ENCODE measurements at regions not wholly inside any gene's neighbourhood (a gene's known extent, or its start where the extent isn't known, plus 50 kb on each side); places are given as distances from the start of the nearest gene placed in this dataset.

DNA sequence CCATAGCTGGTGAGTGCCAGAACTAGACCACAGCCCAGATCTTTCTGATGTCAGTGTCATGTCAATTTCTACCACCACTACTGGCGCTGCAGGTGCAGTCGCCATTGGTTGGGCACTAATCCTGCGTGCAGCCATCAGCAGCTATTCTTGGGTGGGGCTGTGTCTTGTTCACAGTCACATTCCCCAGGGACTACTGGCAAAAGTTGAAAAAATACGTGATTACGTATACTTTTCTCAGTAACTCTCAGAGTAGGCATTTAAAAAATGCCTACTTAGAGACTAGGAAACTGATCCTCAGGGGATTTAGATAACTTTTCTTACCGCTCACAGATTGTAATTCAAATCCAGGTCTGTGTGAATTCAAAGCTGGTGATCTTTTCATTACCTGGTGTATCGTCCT, 127.7 kb downstream of the ADAMTS15 start:
- no peak overlapping the region for H3K4me3 ChIP-seq (ENCODE audit: low read length)
- H3K9me3 ChIP-seq (ENCODE audit: insufficient read depth, low read depth, low read length) = no peaks in the 10 kb centered on the region
- no peak overlapping the region for H3K9ac ChIP-seq (ENCODE audit: low read depth, low read length)
- no peaks in the 10 kb centered on the region for H3K36me3 ChIP-seq (ENCODE audit: insufficient read depth, low read depth, low read length)
- H3K27me3 ChIP-seq (ENCODE audit: insufficient read depth, low read length) = no peaks in the 10 kb centered on the region
- H3K27ac ChIP-seq (ENCODE audit: low read length) = no peak overlapping the region
- H3K4me1 ChIP-seq (ENCODE audit: insufficient read depth, low read length) = peaks cover 9% of the 10 kb centered on the region

DNA sequence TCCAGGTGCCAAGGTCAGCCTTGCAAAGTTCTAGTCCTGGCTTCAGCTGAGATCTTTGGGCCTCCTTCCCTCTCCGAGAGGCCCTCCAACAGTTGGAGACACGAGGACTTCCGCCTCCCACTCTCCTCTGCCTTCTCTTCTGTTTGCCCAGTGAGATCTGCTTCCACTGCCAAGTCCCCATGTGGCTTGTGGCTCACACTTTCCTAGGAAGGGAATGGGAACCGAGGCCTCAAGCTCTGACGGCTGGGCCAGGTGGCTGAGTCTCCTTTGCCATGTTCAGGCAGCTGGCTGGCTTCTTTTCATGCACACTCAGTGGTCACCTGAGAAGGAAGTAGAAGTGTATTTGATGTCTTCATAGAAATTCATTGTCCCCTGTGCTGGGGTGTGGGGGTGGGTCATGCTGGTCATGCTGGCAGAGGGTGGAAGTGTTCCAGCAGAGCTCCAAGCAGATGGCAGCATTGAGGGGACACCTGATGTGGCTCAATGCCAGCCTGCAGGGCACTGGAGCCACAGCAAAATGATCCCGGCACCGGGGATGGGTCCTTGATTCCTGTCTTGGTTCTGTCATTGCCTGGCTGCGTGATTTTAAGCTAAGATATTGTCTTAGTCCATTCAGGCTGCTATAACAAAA, 130.4 kb downstream of the ADAMTS15 start:
- Histone ChIP-seq H3K4me1 (ENCODE audit: insufficient read depth, low read length) (peaks cover 14% of the 10 kb centered on the region), H3K27me3 (ENCODE audit: insufficient read depth, low read length) (no peaks in the 10 kb centered on the region), H3K27ac (ENCODE audit: low read length) (no peak overlapping the region)

DNA sequence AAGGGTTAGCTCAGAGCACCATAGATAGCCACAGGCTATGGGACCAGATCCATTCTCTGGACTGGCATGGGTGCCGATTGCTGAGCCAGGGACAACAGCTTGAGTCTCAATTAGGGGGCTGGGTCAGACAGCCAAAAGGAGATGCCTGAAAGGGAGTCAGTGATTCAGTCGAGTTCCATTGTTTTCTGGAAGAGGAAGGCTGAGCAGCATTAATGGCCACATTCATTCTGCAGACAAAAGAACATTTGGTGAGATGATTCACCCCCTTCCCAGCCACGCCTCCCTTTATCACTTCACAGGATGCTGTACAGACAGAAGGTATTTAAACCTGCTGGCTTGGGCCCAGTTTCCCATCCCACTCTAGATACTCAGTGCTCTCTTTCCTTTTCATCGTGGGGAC, 131.9 kb downstream of the ADAMTS15 start:
- Histone ChIP-seq H3K27ac (ENCODE audit: low read length) (no peak overlapping the region), H3K9ac (ENCODE audit: low read depth, low read length) (no peak overlapping the region), H3K27me3 (ENCODE audit: insufficient read depth, low read length) (no peaks in the 10 kb centered on the region)

More for the DNA sequence above, 130.4 kb downstream of the ADAMTS15 start:
- Histone ChIP-seq H3K9me3 (ENCODE audit: insufficient read depth, low read depth, low read length) (no peaks in the 10 kb centered on the region), H3K4me3 (ENCODE audit: low read length) (no peak overlapping the region), H3K36me3 (ENCODE audit: insufficient read depth, low read depth, low read length) (no peaks in the 10 kb centered on the region), H3K9ac (ENCODE audit: low read depth, low read length) (no peak overlapping the region)

DNA sequence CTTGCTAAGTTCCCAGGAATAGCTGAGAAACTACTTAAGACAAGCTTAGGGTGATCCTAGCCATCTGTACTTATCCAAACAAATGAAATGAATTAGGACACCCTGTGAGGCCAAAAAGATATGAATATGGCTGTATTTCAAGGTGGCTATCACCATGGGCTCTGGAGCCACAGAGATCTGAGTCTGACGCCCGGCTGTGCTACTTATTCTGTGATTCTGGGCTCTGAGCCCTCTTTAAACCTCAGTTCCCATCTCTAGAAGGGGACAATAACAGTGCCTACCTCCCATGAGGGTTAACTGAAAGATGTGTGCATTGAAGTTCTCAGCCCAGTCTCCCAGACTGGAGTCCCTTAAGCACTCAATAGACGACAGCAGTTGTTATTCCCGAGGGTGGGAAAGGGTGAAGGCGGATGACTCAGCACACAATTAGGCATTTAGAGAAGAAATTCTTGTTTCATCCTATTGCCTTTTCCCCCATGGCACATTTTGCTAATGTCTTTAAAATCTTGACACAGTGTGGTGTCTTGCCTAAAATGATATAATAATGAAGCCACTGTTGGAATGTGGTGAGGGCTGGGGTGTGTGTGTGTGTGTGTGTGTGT, 132.5 kb downstream of the ADAMTS15 start:
- Histone ChIP-seq H3K27me3 (ENCODE audit: insufficient read depth, low read length) (no peaks in the 10 kb centered on the region), H3K27ac (ENCODE audit: low read length) (no peak overlapping the region), H3K9me3 (ENCODE audit: insufficient read depth, low read depth, low read length) (no peaks in the 10 kb centered on the region), H3K4me3 (ENCODE audit: low read length) (no peak overlapping the region), H3K4me1 (ENCODE audit: insufficient read depth, low read length) (peaks cover 14% of the 10 kb centered on the region), H3K36me3 (ENCODE audit: insufficient read depth, low read depth, low read length) (no peaks in the 10 kb centered on the region), H3K9ac (ENCODE audit: low read depth, low read length) (no peak overlapping the region)

More for the DNA sequence above, 131.9 kb downstream of the ADAMTS15 start:
- peaks cover 14% of the 10 kb centered on the region for H3K4me1 ChIP-seq (ENCODE audit: insufficient read depth, low read length)
- no peaks in the 10 kb centered on the region for H3K9me3 ChIP-seq (ENCODE audit: insufficient read depth, low read depth, low read length)
- H3K4me3 ChIP-seq (ENCODE audit: low read length) = no peak overlapping the region
- no peaks in the 10 kb centered on the region for H3K36me3 ChIP-seq (ENCODE audit: insufficient read depth, low read depth, low read length)

DNA sequence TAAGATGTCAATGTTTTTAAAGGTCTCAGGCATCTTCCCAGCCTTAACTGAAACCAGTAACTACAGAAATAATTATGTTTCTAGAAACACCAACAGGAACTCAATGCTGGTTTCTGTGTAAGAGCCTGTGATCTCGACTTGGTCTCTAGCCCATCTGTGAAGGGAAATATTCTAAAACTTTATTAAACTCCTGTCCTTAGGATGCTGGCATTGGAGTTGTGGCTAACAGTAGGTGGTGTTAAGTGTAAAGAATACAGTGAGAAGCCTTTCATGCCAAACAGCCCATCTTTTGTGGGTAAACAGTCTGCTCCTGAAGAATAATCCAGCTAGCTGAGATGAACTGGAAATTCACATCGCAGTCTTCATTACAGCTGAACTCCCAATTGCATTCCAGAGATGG, 133.2 kb downstream of the ADAMTS15 start:
- no peak overlapping the region for H3K9ac ChIP-seq (ENCODE audit: low read depth, low read length)
- H3K4me1 ChIP-seq (ENCODE audit: insufficient read depth, low read length) = peaks cover 14% of the 10 kb centered on the region
- no peaks in the 10 kb centered on the region for H3K27me3 ChIP-seq (ENCODE audit: insufficient read depth, low read length)
- no peak overlapping the region for H3K4me3 ChIP-seq (ENCODE audit: low read length)
- no peak overlapping the region for H3K27ac ChIP-seq (ENCODE audit: low read length)
- no peaks in the 10 kb centered on the region for H3K9me3 ChIP-seq (ENCODE audit: insufficient read depth, low read depth, low read length)
- no peaks in the 10 kb centered on the region for H3K36me3 ChIP-seq (ENCODE audit: insufficient read depth, low read depth, low read length)

DNA sequence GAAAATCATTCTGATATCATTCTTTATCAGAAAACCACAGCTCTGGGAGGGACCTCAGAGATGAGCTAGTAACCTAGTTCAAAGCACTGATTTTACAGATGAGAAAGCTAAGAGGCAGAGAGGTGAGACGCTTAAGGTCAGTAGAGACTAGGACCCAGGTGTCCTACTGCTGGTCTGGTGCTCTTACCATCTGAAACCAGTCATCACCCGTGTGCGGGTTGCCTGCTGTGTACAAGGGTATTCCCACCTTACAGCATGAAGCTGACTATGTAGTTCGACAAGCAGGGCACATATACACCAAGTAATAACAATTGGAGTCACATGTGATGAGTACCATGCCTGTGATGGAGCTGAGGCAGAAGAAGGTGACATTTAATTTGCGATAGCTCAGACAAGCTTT, 133.7 kb downstream of the ADAMTS15 start:
- Histone ChIP-seq H3K9ac (ENCODE audit: low read depth, low read length) (no peak overlapping the region), H3K4me3 (ENCODE audit: low read length) (no peak overlapping the region), H3K27ac (ENCODE audit: low read length) (no peak overlapping the region), H3K36me3 (ENCODE audit: insufficient read depth, low read depth, low read length) (no peaks in the 10 kb centered on the region), H3K9me3 (ENCODE audit: insufficient read depth, low read depth, low read length) (no peaks in the 10 kb centered on the region), H3K4me1 (ENCODE audit: insufficient read depth, low read length) (peaks cover 14% of the 10 kb centered on the region), H3K27me3 (ENCODE audit: insufficient read depth, low read length) (no peaks in the 10 kb centered on the region)

DNA sequence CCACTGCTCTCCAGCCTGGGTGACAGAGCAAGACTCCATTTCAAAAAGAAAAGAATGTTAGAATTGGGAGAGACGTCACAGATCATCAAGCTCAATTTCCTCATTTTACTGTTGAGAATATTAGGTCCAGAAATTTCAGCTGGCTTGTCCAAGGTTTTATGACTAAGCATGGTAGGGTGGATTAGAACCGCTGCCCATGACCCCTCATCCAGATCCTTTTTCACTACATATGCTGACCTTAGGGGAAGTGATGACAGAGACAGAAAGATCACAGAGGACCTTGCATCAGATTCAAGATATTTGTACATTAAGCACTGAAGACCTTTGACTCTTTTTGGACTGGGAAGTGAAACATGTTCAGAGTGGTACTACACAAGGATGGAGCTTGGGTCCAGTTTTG, 134.5 kb downstream of the ADAMTS15 start:
- no peak overlapping the region for H3K9ac ChIP-seq (ENCODE audit: low read depth, low read length)
- H3K36me3 ChIP-seq (ENCODE audit: insufficient read depth, low read depth, low read length) = no peaks in the 10 kb centered on the region
- no peak overlapping the region for H3K27ac ChIP-seq (ENCODE audit: low read length)
- H3K9me3 ChIP-seq (ENCODE audit: insufficient read depth, low read depth, low read length) = no peaks in the 10 kb centered on the region
- no peak overlapping the region for H3K4me3 ChIP-seq (ENCODE audit: low read length)
- H3K4me1 ChIP-seq (ENCODE audit: insufficient read depth, low read length) = peaks cover 14% of the 10 kb centered on the region
- no peaks in the 10 kb centered on the region for H3K27me3 ChIP-seq (ENCODE audit: insufficient read depth, low read length)

DNA sequence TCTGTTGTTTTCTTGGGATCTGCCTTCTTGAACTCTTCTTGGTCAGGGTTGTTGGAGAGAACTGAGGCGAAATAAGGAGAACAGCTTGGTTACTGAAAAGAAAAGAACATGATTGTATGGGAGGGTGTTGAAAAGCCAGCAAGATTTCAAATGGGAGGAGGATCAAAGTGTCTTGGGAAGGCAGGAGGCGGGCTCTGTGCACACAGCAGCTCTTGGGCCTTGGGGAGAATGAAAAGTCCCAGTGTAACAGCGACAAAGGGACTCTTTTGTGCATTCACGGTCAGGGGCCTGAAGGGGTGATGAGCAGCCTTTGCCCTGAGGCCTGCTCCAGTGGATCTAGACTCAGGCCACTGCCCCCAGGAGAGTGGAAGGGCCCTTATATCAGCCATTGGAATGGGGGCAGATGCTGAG, 135.4 kb downstream of the ADAMTS15 start:
- Histone ChIP-seq H3K4me1 (ENCODE audit: insufficient read depth, low read length) (peaks cover 14% of the 10 kb centered on the region), H3K27me3 (ENCODE audit: insufficient read depth, low read length) (no peaks in the 10 kb centered on the region), H3K27ac (ENCODE audit: low read length) (no peak overlapping the region), H3K9me3 (ENCODE audit: insufficient read depth, low read depth, low read length) (no peaks in the 10 kb centered on the region), H3K36me3 (ENCODE audit: insufficient read depth, low read depth, low read length) (no peaks in the 10 kb centered on the region), H3K4me3 (ENCODE audit: low read length) (no peak overlapping the region), H3K9ac (ENCODE audit: low read depth, low read length) (no peak overlapping the region)

DNA sequence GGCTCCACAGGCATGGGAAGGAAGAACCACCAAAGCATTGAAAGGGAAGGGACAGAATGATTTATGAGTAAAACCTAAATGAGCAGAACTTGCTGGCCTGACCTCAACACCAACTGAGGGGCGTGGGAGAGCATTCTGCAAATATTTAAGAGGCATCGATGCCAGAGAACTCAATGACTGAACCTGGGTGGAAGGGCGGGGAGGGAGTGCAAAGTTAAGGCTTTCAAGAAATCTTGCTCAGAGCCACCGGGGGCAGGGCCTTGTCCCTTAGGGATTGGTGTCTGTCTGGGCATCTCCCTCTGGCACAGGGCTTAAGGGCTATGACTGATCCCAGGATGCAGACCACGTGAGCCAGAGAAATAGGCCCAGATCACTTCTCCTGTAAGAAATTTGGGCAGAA, 137.1 kb downstream of the ADAMTS15 start:
- H3K4me1 ChIP-seq (ENCODE audit: insufficient read depth, low read length) = peaks cover 10% of the 10 kb centered on the region
- no peak overlapping the region for H3K27ac ChIP-seq (ENCODE audit: low read length)
- no peaks in the 10 kb centered on the region for H3K27me3 ChIP-seq (ENCODE audit: insufficient read depth, low read length)
- H3K4me3 ChIP-seq (ENCODE audit: low read length) = no peak overlapping the region
- no peak overlapping the region for H3K9ac ChIP-seq (ENCODE audit: low read depth, low read length)
- H3K36me3 ChIP-seq (ENCODE audit: insufficient read depth, low read depth, low read length) = no peaks in the 10 kb centered on the region
- no peaks in the 10 kb centered on the region for H3K9me3 ChIP-seq (ENCODE audit: insufficient read depth, low read depth, low read length)

DNA sequence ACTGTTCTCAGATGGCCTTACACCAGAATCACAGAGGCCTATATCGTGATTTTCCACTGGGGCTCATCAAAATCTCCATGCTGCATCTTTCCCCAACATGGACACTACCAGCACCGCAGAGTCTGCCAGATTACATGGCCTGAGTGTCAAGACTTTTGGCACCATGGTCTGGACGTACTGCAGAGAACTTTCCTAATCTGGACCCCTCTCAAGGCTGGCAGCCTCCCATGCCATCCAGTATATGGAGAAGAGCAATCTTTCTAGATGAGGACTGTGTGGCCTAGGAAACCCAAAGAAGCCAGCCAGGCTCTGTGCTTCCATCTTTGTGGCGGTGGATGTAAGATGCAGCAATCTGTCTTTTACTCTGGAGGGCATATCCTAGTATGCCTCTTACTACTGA, 139.2 kb downstream of the ADAMTS15 start:
- Histone ChIP-seq H3K4me1 (ENCODE audit: insufficient read depth, low read length) (no peaks in the 10 kb centered on the region), H3K27ac (ENCODE audit: low read length) (no peak overlapping the region), H3K36me3 (ENCODE audit: insufficient read depth, low read depth, low read length) (no peaks in the 10 kb centered on the region), H3K9ac (ENCODE audit: low read depth, low read length) (no peak overlapping the region), H3K27me3 (ENCODE audit: insufficient read depth, low read length) (no peaks in the 10 kb centered on the region), H3K9me3 (ENCODE audit: insufficient read depth, low read depth, low read length) (no peaks in the 10 kb centered on the region), H3K4me3 (ENCODE audit: low read length) (no peak overlapping the region)

DNA sequence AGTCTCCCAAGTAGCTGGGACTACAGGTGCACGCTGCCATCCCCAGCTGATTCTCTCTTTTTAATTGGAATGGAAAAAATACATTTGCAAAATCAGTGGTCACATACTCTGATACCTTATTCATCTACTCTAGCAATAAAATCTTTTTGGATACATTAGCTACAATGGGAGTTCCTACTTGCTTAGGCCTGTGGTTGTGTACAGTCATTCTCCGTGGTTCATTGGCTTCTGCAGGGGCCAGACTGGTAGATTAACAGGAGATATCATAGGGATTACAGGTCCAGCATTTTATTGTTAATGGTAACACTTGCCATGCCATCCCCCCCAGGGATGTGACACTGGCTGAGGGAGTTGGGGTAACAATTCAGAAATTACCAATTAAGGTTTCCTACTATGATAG, 140.0 kb downstream of the ADAMTS15 start:
- H3K27ac ChIP-seq (ENCODE audit: low read length) = no peak overlapping the region
- H3K4me1 ChIP-seq (ENCODE audit: insufficient read depth, low read length) = no peaks in the 10 kb centered on the region
- no peaks in the 10 kb centered on the region for H3K27me3 ChIP-seq (ENCODE audit: insufficient read depth, low read length)

DNA sequence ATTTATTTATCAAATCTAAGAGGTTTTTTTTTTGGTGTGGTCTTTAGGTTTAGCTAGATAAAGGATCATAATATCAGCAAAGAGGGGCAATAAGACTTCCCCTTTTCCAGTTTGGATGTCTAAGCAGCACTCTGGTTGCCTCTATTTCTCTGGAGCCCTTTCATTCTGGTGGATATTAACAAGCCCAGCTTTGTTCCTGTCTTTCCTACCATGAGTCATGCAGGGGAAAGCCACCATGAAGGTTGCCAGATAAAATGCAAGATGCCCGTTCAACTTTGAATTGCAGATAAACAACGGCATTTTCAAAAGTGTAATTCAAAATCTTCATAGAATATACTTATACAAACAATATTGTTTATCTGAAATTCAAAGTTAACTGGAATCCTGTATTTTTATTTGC, 143.6 kb downstream of the ADAMTS15 start:
- H3K27me3 ChIP-seq (ENCODE audit: insufficient read depth, low read length) = no peaks in the 10 kb centered on the region
- no peak overlapping the region for H3K9ac ChIP-seq (ENCODE audit: low read depth, low read length)
- H3K4me3 ChIP-seq (ENCODE audit: low read length) = no peak overlapping the region
- no peak overlapping the region for H3K27ac ChIP-seq (ENCODE audit: low read length)
- no peaks in the 10 kb centered on the region for H3K36me3 ChIP-seq (ENCODE audit: insufficient read depth, low read depth, low read length)
- no peaks in the 10 kb centered on the region for H3K9me3 ChIP-seq (ENCODE audit: insufficient read depth, low read depth, low read length)
- no peaks in the 10 kb centered on the region for H3K4me1 ChIP-seq (ENCODE audit: insufficient read depth, low read length)

More for the DNA sequence above, 140.0 kb downstream of the ADAMTS15 start:
- no peaks in the 10 kb centered on the region for H3K36me3 ChIP-seq (ENCODE audit: insufficient read depth, low read depth, low read length)
- H3K9ac ChIP-seq (ENCODE audit: low read depth, low read length) = no peak overlapping the region
- H3K4me3 ChIP-seq (ENCODE audit: low read length) = no peak overlapping the region
- H3K9me3 ChIP-seq (ENCODE audit: insufficient read depth, low read depth, low read length) = no peaks in the 10 kb centered on the region

Measured in iPS-20b (cell line).